ENCODE measurements at regions not wholly inside any gene's neighbourhood (a gene's known extent, or its start where the extent isn't known, plus 50 kb on each side); places are given as distances from the start of the nearest gene placed in this dataset.

GRCh38 chrX:124925681-124926080 is 394.0 kb upstream of the TEX13C start:
- TF ChIP-seq, protein P1, sequence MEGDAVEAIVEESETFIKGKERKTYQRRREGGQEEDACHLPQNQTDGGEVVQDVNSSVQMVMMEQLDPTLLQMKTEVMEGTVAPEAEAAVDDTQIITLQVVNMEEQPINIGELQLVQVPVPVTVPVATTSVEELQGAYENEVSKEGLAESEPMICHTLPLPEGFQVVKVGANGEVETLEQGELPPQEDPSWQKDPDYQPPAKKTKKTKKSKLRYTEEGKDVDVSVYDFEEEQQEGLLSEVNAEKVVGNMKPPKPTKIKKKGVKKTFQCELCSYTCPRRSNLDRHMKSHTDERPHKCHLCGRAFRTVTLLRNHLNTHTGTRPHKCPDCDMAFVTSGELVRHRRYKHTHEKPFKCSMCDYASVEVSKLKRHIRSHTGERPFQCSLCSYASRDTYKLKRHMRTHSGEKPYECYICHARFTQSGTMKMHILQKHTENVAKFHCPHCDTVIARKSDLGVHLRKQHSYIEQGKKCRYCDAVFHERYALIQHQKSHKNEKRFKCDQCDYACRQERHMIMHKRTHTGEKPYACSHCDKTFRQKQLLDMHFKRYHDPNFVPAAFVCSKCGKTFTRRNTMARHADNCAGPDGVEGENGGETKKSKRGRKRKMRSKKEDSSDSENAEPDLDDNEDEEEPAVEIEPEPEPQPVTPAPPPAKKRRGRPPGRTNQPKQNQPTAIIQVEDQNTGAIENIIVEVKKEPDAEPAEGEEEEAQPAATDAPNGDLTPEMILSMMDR (IDR thresholded peaks at IDR 0.05): no peak
- TF ChIP-seq EP300 (IDR thresholded peaks at IDR 0.05; ENCODE audit: low read depth) (no peak), POLR2AphosphoS5 (IDR thresholded peaks at IDR 0.05) (no peak)

Measured in transverse colon (tissue), 4 donors.